HEK293T (cell line): ENCODE measurements at regions not wholly inside any gene's neighbourhood (a gene's known extent, or its start where the extent isn't known, plus 50 kb on each side); places are given as distances from the start of the nearest gene placed in this dataset.

ENCODE experiments used
- ARNT ChIP-seq: fragments of 450-650 bp; IDR thresholded peaks from 2 replicates; pipeline ENCODE4 v1.6.1; 2017; ENCODE audit warnings: mild to moderate bottlenecking
- BHLHE40 ChIP-seq: fragments of 450-650 bp; IDR thresholded peaks from 2 replicates; pipeline ENCODE4 v1.6.1; 2016; ENCODE audit warnings: mild to moderate bottlenecking, moderate library complexity, borderline replicate concordance
- CTBP1 ChIP-seq: fragments of 450-650 bp; IDR thresholded peaks from 2 replicates; pipeline ENCODE4 v1.6.1; 2016; ENCODE audit warnings: borderline replicate concordance
- ELF4 ChIP-seq: fragments of 450-650 bp; IDR thresholded peaks from 2 replicates; pipeline ENCODE4 v1.6.1; 2017; ENCODE audit warnings: antibody characterized with exemption
- FOXK2 ChIP-seq: fragments of 450-650 bp; IDR thresholded peaks from 2 replicates; pipeline ENCODE4 v1.6.1; 2016; ENCODE audit warnings: mild to moderate bottlenecking
- HDGF ChIP-seq: fragments of 450-650 bp; IDR thresholded peaks from 2 replicates; pipeline ENCODE4 v1.6.1; 2017; ENCODE audit warnings: antibody characterized with exemption, borderline replicate concordance
- NFRKB ChIP-seq: fragments of 450-650 bp; IDR thresholded peaks from 2 replicates; pipeline ENCODE4 v1.6.1; 2016; ENCODE audit warnings: mild to moderate bottlenecking, moderate library complexity
- SP1 ChIP-seq: fragments of 450-650 bp; IDR thresholded peaks from 2 replicates; pipeline ENCODE4 v1.6.1; 2017
- SUZ12 ChIP-seq: fragments of 450-650 bp; IDR thresholded peaks from 2 replicates; pipeline ENCODE4 v1.6.1; 2016; ENCODE audit warnings: mild to moderate bottlenecking

DNA sequence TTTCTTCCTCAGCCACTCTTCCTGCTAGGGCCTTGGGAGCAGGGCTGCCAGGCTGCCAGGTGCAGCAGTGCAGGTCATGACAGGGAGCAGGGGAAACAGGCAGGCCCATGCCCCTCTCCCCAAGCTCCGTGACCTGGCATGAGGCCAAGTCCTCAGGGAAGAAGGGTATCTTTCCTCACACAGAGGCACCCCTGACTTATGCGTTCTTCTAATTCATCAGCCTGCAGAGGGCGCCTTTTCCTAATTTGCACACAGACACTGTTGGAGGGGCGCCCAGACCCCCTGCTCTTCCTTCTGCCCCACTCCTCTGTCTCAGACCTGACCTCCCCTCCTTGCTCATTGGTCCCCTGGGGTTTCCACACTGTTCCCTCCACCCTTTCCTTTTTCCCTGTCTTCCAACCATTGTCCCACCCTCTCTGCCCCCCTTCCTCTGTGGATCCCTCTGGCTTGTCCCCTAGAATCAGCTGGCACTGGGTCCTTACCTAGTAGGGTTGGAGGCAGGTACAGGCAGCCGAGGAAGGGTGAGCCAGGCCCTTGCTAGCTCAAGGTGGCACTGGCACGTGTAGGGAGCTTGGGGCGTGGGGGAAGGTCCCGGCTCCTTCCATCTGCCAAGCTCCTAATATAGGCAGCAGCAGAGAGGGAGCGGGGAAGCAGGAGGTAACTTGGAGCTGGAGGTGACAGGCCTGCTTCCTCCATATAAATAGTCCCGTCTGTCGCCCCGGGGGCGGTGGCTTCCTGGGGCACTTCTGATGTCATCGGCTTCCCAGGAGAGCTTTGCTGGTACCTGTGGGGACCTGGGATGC lies 154.9 kb upstream of the MLN start:
- TF ChIP-seq SP1: no peak
- no peak for TF ChIP-seq NFRKB
- TF ChIP-seq HDGF: no peak
- no peak for TF ChIP-seq BHLHE40
- no peak for TF ChIP-seq CTBP1
- TF ChIP-seq SUZ12: no peak
- TF ChIP-seq FOXK2: no peak
- no peak for TF ChIP-seq ELF4
- TF ChIP-seq ARNT: no peak
